ENCODE measurements at regions not wholly inside any gene's neighbourhood (a gene's known extent, or its start where the extent isn't known, plus 50 kb on each side); places are given as distances from the start of the nearest gene placed in this dataset.

DNA sequence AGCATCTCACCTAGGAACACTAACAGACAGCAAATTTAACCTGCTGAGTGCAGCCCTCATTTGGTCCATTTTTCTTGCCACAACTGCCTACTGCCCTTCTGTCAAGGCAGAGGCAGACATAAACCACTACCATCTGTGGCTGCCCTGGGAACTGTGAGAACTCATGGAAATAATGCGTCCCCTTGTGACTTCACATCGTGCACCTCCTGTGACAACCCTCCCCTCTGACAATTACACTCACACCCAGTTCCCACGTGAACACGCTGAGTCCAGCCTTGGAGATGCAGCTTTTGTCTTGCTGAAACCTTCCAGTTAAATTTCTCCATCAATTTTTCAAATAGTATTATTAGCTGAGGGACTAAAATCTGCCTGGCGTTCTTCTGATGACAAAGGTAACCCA lies 193.1 kb upstream of the KLF14 start:
- ChIA-PET POLR2A (no interaction called here), CTCF (no interaction called here)

GRCh38 chr7:130927564-130927963 lies 193.6 kb upstream of the KLF14 start:
- Mint-ChIP-seq H3K4me1 (ENCODE audit: low read depth, unreplicated experiment) (peaks cover 27% of the 10 kb centered on the region), H3K9me3 (ENCODE audit: unreplicated experiment) (no peaks in the 10 kb centered on the region), H3K27ac (ENCODE audit: unreplicated experiment) (no peak overlapping the region), H3K36me3 (ENCODE audit: insufficient read depth, unreplicated experiment) (no peaks in the 10 kb centered on the region), H3K27me3 (ENCODE audit: insufficient read depth, unreplicated experiment) (no peaks in the 10 kb centered on the region), H3K4me3 (ENCODE audit: unreplicated experiment) (no peak overlapping the region)
- H3K9me3 ChIP-seq: no peaks in the 10 kb centered on the region
- ChIA-PET POLR2A (no interaction called here), CTCF (no interaction called here)
- BruUV-seq (replicated peaks): no TSS peak
- no peak overlapping the region for H3K4me3 ChIP-seq (ENCODE audit: low read depth, low read length)
- TF ChIP-seq CTCF (IDR thresholded peaks at IDR 0.05; ENCODE audit: insufficient read depth in 1 of 2, low read depth in 1 of 2, low read length in 1 of 2, severe bottlenecking in 1 of 2, unreplicated experiment in 1 of 2): no peak
- H3K36me3 ChIP-seq (ENCODE audit: control insufficient read depth, insufficient read depth, low read length): no peaks in the 10 kb centered on the region
- intact Hi-C loops (cut with micrococcal nuclease; ENCODE audit: unreplicated experiment): no loop called here
- no peak for DNase-seq
- no peaks in the 10 kb centered on the region for H3K27me3 ChIP-seq (replicated peaks; ENCODE audit: control insufficient read depth, insufficient read depth, low read length)
- peaks cover 35% of the 10 kb centered on the region for H3K4me1 ChIP-seq

More for the DNA sequence above, 193.1 kb upstream of the KLF14 start:
- no peak for DNase-seq
- TF ChIP-seq CTCF (IDR thresholded peaks at IDR 0.05; ENCODE audit: insufficient read depth in 1 of 2, low read depth in 1 of 2, low read length in 1 of 2, severe bottlenecking in 1 of 2, unreplicated experiment in 1 of 2): no peak
- no peaks in the 10 kb centered on the region for H3K9me3 ChIP-seq
- H3K9me3 Mint-ChIP-seq (ENCODE audit: unreplicated experiment): no peaks in the 10 kb centered on the region
- H3K4me3 Mint-ChIP-seq (ENCODE audit: unreplicated experiment): no peak overlapping the region
- H3K4me1 Mint-ChIP-seq (ENCODE audit: low read depth, unreplicated experiment): peaks cover 30% of the 10 kb centered on the region
- no peaks in the 10 kb centered on the region for H3K36me3 ChIP-seq (ENCODE audit: control insufficient read depth, insufficient read depth, low read length)
- intact Hi-C loops (cut with micrococcal nuclease; ENCODE audit: unreplicated experiment): no loop called here
- no peaks in the 10 kb centered on the region for H3K27me3 Mint-ChIP-seq (ENCODE audit: insufficient read depth, unreplicated experiment)
- no TSS peak for BruUV-seq (replicated peaks)
- H3K27ac Mint-ChIP-seq (ENCODE audit: unreplicated experiment): no peak overlapping the region
- H3K4me1 ChIP-seq: peaks cover 40% of the 10 kb centered on the region
- H3K36me3 Mint-ChIP-seq (ENCODE audit: insufficient read depth, unreplicated experiment): no peaks in the 10 kb centered on the region
- H3K4me3 ChIP-seq (ENCODE audit: low read depth, low read length): no peak overlapping the region
- H3K27me3 ChIP-seq (replicated peaks; ENCODE audit: control insufficient read depth, insufficient read depth, low read length): no peaks in the 10 kb centered on the region

GRCh38 chr7:130929896-130930659 lies 196.1 kb upstream of the KLF14 start:
- Histone ChIP-seq H3K4me3 (ENCODE audit: low read depth, low read length) (no peak overlapping the region), H3K4me1 (peaks cover 10% of the 10 kb centered on the region), H3K36me3 (ENCODE audit: control insufficient read depth, insufficient read depth, low read length) (no peaks in the 10 kb centered on the region), H3K27me3 (replicated peaks; ENCODE audit: control insufficient read depth, insufficient read depth, low read length) (no peaks in the 10 kb centered on the region), H3K9me3 (no peaks in the 10 kb centered on the region)
- CTCF ChIA-PET: interaction anchor here (0.6 to 1.0 kb wide), 2 partner anchors 33 to 50 kb away, joined by 3 to 4 read pairs; no protein-coding TSS in a partner anchor
- intact Hi-C loops (cut with micrococcal nuclease; ENCODE audit: unreplicated experiment): no loop called here
- peaks cover 8% of the 10 kb centered on the region for H3K4me1 Mint-ChIP-seq (ENCODE audit: low read depth, unreplicated experiment)
- DNase-seq: no peak
- POLR2A ChIA-PET: interaction anchor here (0.6 to 0.7 kb wide), 2 partner anchors 18 to 29 kb away, joined by 3 to 5 read pairs; no protein-coding TSS in a partner anchor
- no peak overlapping the region for H3K4me3 Mint-ChIP-seq (ENCODE audit: unreplicated experiment)
- no peak for TF ChIP-seq CTCF (IDR thresholded peaks at IDR 0.05; ENCODE audit: insufficient read depth in 1 of 2, low read depth in 1 of 2, low read length in 1 of 2, severe bottlenecking in 1 of 2, unreplicated experiment in 1 of 2)
- H3K27ac Mint-ChIP-seq (ENCODE audit: unreplicated experiment): no peak overlapping the region
- BruUV-seq (replicated peaks): no TSS peak
- H3K36me3 Mint-ChIP-seq (ENCODE audit: insufficient read depth, unreplicated experiment): no peaks in the 10 kb centered on the region
- H3K9me3 Mint-ChIP-seq (ENCODE audit: unreplicated experiment): no peaks in the 10 kb centered on the region
- no peaks in the 10 kb centered on the region for H3K27me3 Mint-ChIP-seq (ENCODE audit: insufficient read depth, unreplicated experiment)
